OCI-LY1 (cell line): ENCODE measurements at regions not wholly inside any gene's neighbourhood (a gene's known extent, or its start where the extent isn't known, plus 50 kb on each side); places are given as distances from the start of the nearest gene placed in this dataset.

Experiments used
- CTCF ChIP-seq: fragments of 200-600 bp; sonication (generic), shearing (Covaris generic); IDR thresholded peaks from 2 replicates; pipeline ENCODE4 v1.5.1; 2017; ENCODE audit warnings: mild to moderate bottlenecking, antibody characterized with exemption, low read length, moderate library complexity, mixed read lengths
- EZH2 ChIP-seq: fragments of 200-600 bp; sonication (generic), shearing (Covaris generic); IDR thresholded peaks from 2 replicates; pipeline ENCODE4 v1.8.0; 2017; ENCODE audit warnings: borderline replicate concordance, mixed run types, mild to moderate bottlenecking, antibody characterized with exemption, low read length, moderate library complexity, mixed read lengths

GRCh38 chr10:56973766-56974165 is 612.7 kb upstream of the ZWINT start:
- TF ChIP-seq CTCF: no peak
- no peak for TF ChIP-seq EZH2
